H9 (cell line): ENCODE measurements at regions not wholly inside any gene's neighbourhood (a gene's known extent, or its start where the extent isn't known, plus 50 kb on each side); places are given as distances from the start of the nearest gene placed in this dataset.
A peak's percentile ranks its signal among the peaks of the same experiment; 100 is the strongest.

Source experiments
- DNase-seq: peaks from one replicate; pipeline ENCODE4 v3.0.0-alpha.2; 2017
- H2AFZ ChIP-seq: one replicate; pipeline ENCODE4 v1.6.1; 2013; ENCODE audit warnings: mild to moderate bottlenecking, low read length, control low read depth, moderate library complexity
- H2AK5ac ChIP-seq: 2 replicates; pipeline ENCODE4 v1.6.1; 2013; ENCODE audit warnings: low read length, control low read depth, mixed read lengths; ENCODE audit not compliant: insufficient read length
- H2BK120ac ChIP-seq: one replicate; pipeline ENCODE4 v1.6.1; 2013; ENCODE audit warnings: low read depth, mild to moderate bottlenecking, low read length, control low read depth, inconsistent platforms; ENCODE audit not compliant: poor library complexity, severe bottlenecking
- H2BK12ac ChIP-seq: 2 replicates; pipeline ENCODE4 v1.6.1; 2013; ENCODE audit warnings: low read length, control low read depth, mixed read lengths, low read depth; ENCODE audit not compliant: insufficient read length
- H2BK15ac ChIP-seq: 2 replicates; pipeline ENCODE4 v1.6.1; 2013; ENCODE audit warnings: low read depth, low read length, control low read depth
- H2BK20ac ChIP-seq: one replicate; pipeline ENCODE4 v1.6.1; 2013; ENCODE audit warnings: low read depth, mild to moderate bottlenecking, low read length, control low read depth, inconsistent platforms; ENCODE audit not compliant: poor library complexity, severe bottlenecking
- H2BK5ac ChIP-seq: 2 replicates; pipeline ENCODE4 v1.6.1; 2013; ENCODE audit warnings: low read length, control low read depth, mixed read lengths; ENCODE audit not compliant: insufficient read length
- H3K14ac ChIP-seq: 2 replicates; pipeline ENCODE4 v1.6.1; 2013; ENCODE audit warnings: low read length, control low read depth; ENCODE audit not compliant: insufficient read depth
- H3K18ac ChIP-seq: 2 replicates; pipeline ENCODE4 v1.6.1; 2013; ENCODE audit warnings: low read depth, mild to moderate bottlenecking, mixed read lengths, low read length, control low read depth; ENCODE audit not compliant: insufficient read length
- H3K23ac ChIP-seq: 2 replicates; pipeline ENCODE4 v1.6.1; 2013; ENCODE audit warnings: low read length, control low read depth, mixed read lengths, low read depth; ENCODE audit not compliant: insufficient read length
- H3K23me2 ChIP-seq: 2 replicates; pipeline ENCODE4 v1.6.1; 2013; ENCODE audit warnings: low read depth, mild to moderate bottlenecking, mixed read lengths, low read length, control low read depth; ENCODE audit not compliant: insufficient read length, poor library complexity, severe bottlenecking
- H3K27ac ChIP-seq: 2 replicates; pipeline ENCODE4 v1.5.1; 2013; ENCODE audit warnings: low read length, control low read depth, mixed read lengths, low read depth; ENCODE audit not compliant: insufficient read length
- H3K27me3 ChIP-seq: 2 replicates; pipeline ENCODE4 v1.6.1; 2013; ENCODE audit warnings: low read length, control low read depth, inconsistent platforms; ENCODE audit not compliant: insufficient read depth
- H3K4ac ChIP-seq: 2 replicates; pipeline ENCODE4 v1.6.1; 2013; ENCODE audit warnings: low read depth, mild to moderate bottlenecking, control low read depth, inconsistent platforms, low read length, moderate library complexity
- H3K4me1 ChIP-seq: 2 replicates; pipeline ENCODE4 v1.6.1; 2013; ENCODE audit warnings: low read length, control low read depth, inconsistent platforms; ENCODE audit not compliant: insufficient read depth
- H3K4me2 ChIP-seq: 2 replicates; pipeline ENCODE4 v1.6.1; 2013; ENCODE audit warnings: low read length, control low read depth, mixed read lengths; ENCODE audit not compliant: insufficient read length, insufficient read depth
- H3K56ac ChIP-seq: 2 replicates; pipeline ENCODE4 v1.6.1; 2013; ENCODE audit warnings: low read depth, mild to moderate bottlenecking, mixed read lengths, low read length, control low read depth; ENCODE audit not compliant: insufficient read length
- H3K79me1 ChIP-seq: 2 replicates; pipeline ENCODE4 v1.6.1; 2013; ENCODE audit warnings: low read depth, mild to moderate bottlenecking, moderate library complexity, low read length, control low read depth, inconsistent platforms; ENCODE audit not compliant: insufficient read depth, poor library complexity, severe bottlenecking
- H3K79me2 ChIP-seq: 2 replicates; pipeline ENCODE4 v1.6.1; 2013; ENCODE audit warnings: low read length, control low read depth, inconsistent platforms; ENCODE audit not compliant: insufficient read depth
- H3K9ac ChIP-seq: 2 replicates; pipeline ENCODE4 v1.6.1; 2013; ENCODE audit warnings: low read length, control low read depth, mixed read lengths; ENCODE audit not compliant: insufficient read length; ENCODE audit errors: extremely low read depth
- H3K9me3 ChIP-seq: one replicate; pipeline ENCODE4 v1.6.1; 2013; ENCODE audit warnings: low read depth, low read length, inconsistent platforms; ENCODE audit not compliant: control insufficient read depth
- H3T11ph ChIP-seq: one replicate; pipeline ENCODE4 v1.6.1; 2013; ENCODE audit warnings: mild to moderate bottlenecking, low read length, control low read depth, inconsistent platforms
- H4K20me1 ChIP-seq: one replicate; pipeline ENCODE4 v1.6.1; 2013; ENCODE audit not compliant: control insufficient read depth, insufficient read length, insufficient read depth
- H4K5ac ChIP-seq: 2 replicates; pipeline ENCODE4 v1.6.1; 2013; ENCODE audit warnings: low read depth, mild to moderate bottlenecking, mixed read lengths, low read length, control low read depth; ENCODE audit not compliant: insufficient read length
- H4K8ac ChIP-seq: replicated peaks from 2 replicates; pipeline ENCODE4 v1.6.1; 2013; ENCODE audit warnings: low read length, control low read depth, mixed read lengths, low read depth; ENCODE audit not compliant: insufficient read length
- H4K91ac ChIP-seq: 2 replicates; pipeline ENCODE4 v1.6.1; 2013; ENCODE audit warnings: low read depth, mild to moderate bottlenecking, moderate library complexity, mixed read lengths, low read length, control low read depth; ENCODE audit not compliant: insufficient read length
- H3K27ac Mint-ChIP-seq, 3 experiments: 2 replicates in 2 of 3; 3 replicates in 1 of 3; pipeline ENCODE4 v1.8.0; 2020 to 2021; ENCODE audit warnings: mixed read lengths in 3 of 3, mild to moderate bottlenecking in 1 of 3, moderate library complexity in 1 of 3
- H3K27me3 Mint-ChIP-seq: 2 replicates; pipeline ENCODE4 v1.8.0; 2021; ENCODE audit warnings: low read depth, mild to moderate bottlenecking, moderate library complexity, mixed read lengths
- H3K36me3 Mint-ChIP-seq, 3 experiments: 2 replicates in 2 of 3; 3 replicates in 1 of 3; pipeline ENCODE4 v1.8.0; 2020 to 2021; ENCODE audit warnings: low read depth in 3 of 3, mixed read lengths in 3 of 3; ENCODE audit not compliant: insufficient read depth in 1 of 3
- H3K4me1 Mint-ChIP-seq, 2 experiments: 2 replicates each; pipeline ENCODE4 v1.8.0; 2020; ENCODE audit warnings: mixed read lengths in 2 of 2
- H3K4me3 Mint-ChIP-seq, 2 experiments: 2 replicates in 1 of 2; 3 replicates in 1 of 2; pipeline ENCODE4 v1.8.0; 2020 to 2021; ENCODE audit warnings: mild to moderate bottlenecking in 2 of 2, mixed read lengths in 2 of 2, moderate library complexity in 1 of 2
- H3K9me3 Mint-ChIP-seq, 2 experiments: 2 replicates in 1 of 2; 3 replicates in 1 of 2; pipeline ENCODE4 v1.8.0; 2020; ENCODE audit warnings: mild to moderate bottlenecking in 2 of 2, mixed read lengths in 2 of 2, moderate library complexity in 1 of 2
- WGBS: extraction: QIAGEN DNeasy Blood & Tissue Kit; methylation state at CpG from one replicate; pipeline ENCODE4 v1.1.7; 2013; ENCODE audit warnings: missing lambda C conversion rate, low lambda C conversion rate, mixed read lengths; ENCODE audit not compliant: insufficient read length; ENCODE audit errors: extremely low coverage; 5-methylcytosine and 5-hydroxymethylcytosine counted together
- TF ChIP-seq, protein P1 (sequence below): fragments of 200-600 bp; sonication (generic); conservative IDR thresholded peaks from 3 replicates; pipeline ENCODE4 v1.8.0; 2021; ENCODE audit warnings: antibody characterized with exemption, mild to moderate bottlenecking

- Histone ChIP-seq H3K27ac (no peak overlapping the region), H4K8ac (no peak overlapping the region), H2AK5ac (no peak overlapping the region), H3K79me2 (no peaks in the 10 kb centered on the region), H3K79me1 (no peaks in the 10 kb centered on the region), H4K5ac (no peak overlapping the region), H3K4me1 (peaks cover 3% of the 10 kb centered on the region; the same call in 1 of the 2 replicates), H2BK12ac (no peak overlapping the region), H3K18ac (no peak overlapping the region), H2BK5ac (no peak overlapping the region), H3K14ac (no peak overlapping the region), H3K23me2 (no peaks in the 10 kb centered on the region), H4K20me1 (no peaks in the 10 kb centered on the region), H3K4me2 (no peak overlapping the region), H3K9me3 (no peaks in the 10 kb centered on the region), H3K56ac (no peak overlapping the region), H3K9ac (no peak overlapping the region), H2BK15ac (no peak overlapping the region), H3K4ac (no peak overlapping the region), H3K23ac (no peak overlapping the region), H3T11ph (no peak overlapping the region), H4K91ac (no peak overlapping the region), H3K27me3 (no peaks in the 10 kb centered on the region), H2BK20ac (no peak overlapping the region), H2AFZ (no peak overlapping the region), H2BK120ac (no peak overlapping the region)
- Mint-ChIP-seq H3K27me3 (no peaks in the 10 kb centered on the region), H3K36me3 (0 out of 7 replicates have a peak, but pooled peaks cover 0 to 3% (median 0%) of the 10 kb centered on the region in 3 experiments), H3K4me1 (peaks cover 24 to 25% of the 10 kb centered on the region in 2 experiments), H3K4me3 (no peak overlapping the region), H3K27ac (peak overlapping the region in 2 of 3 experiments; percentile 7 to 45; a peak in 2 of 7 replicates), H3K9me3 (peaks cover 0 to 3% of the 10 kb centered on the region in 2 experiments; a peak in 1 of 5 replicates)
- DNase-seq: no peak
- TF ChIP-seq, protein P1, sequence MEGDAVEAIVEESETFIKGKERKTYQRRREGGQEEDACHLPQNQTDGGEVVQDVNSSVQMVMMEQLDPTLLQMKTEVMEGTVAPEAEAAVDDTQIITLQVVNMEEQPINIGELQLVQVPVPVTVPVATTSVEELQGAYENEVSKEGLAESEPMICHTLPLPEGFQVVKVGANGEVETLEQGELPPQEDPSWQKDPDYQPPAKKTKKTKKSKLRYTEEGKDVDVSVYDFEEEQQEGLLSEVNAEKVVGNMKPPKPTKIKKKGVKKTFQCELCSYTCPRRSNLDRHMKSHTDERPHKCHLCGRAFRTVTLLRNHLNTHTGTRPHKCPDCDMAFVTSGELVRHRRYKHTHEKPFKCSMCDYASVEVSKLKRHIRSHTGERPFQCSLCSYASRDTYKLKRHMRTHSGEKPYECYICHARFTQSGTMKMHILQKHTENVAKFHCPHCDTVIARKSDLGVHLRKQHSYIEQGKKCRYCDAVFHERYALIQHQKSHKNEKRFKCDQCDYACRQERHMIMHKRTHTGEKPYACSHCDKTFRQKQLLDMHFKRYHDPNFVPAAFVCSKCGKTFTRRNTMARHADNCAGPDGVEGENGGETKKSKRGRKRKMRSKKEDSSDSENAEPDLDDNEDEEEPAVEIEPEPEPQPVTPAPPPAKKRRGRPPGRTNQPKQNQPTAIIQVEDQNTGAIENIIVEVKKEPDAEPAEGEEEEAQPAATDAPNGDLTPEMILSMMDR: no peak
- WGBS: no CpG with 5 or more reads among the region's 3 CpGs
Observed at GRCh38 chr12:88921890-88922532, 341.7 kb upstream of the KITLG start.
